NCI-H2171 treated with DMSO at 0.1 percent for 48 hours (cell line): ENCODE measurements at regions not wholly inside any gene's neighbourhood (a gene's known extent, or its start where the extent isn't known, plus 50 kb on each side); places are given as distances from the start of the nearest gene placed in this dataset.
A peak's percentile ranks its signal among the peaks of the same experiment; 100 is the strongest.

Experiments
- DNase-seq: peaks from one replicate; lab custom pipeline; 2025; lab: John Stamatoyannopoulos, UW

DNA sequence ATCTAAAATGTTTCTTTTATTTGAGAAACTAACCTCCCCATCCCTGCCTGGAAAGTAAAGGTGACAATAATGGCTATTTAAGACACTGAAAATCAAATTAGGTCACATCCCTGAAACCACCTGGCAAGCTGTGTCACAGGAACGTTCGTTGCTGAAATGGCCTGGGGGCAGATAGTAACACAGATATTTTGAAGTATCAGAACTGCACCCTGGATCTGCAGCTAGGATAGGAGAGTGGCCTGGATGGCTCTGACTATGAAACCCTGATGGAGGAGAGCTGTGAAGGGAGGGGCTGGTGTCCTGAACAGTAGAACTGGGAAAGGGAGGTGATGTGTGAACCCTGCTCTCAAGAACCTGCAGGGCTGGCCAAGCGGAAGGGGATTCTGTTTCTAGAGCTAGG lies 648.3 kb upstream of the CFAP20DC start:
- no peak for DNase-seq

DNA sequence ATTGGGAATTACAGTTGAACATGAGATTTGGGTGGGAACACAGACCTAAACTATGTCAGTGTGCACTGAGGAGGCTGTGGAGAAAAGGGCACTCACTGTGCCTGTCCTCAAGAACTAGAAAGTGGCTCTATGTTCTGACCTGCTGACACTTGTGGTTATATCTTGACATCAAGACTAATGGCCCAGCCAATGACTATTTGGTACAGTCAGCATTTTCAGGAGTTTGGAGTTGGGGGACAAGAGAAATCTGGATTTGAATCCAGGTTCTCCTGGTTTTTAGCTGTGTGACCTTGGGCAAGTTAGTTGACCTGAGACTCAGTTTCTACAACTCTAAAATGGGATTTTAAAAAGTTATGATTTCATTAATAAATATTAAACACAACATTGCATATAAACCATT lies 647.0 kb upstream of the CFAP20DC start:
- no peak for DNase-seq

DNA sequence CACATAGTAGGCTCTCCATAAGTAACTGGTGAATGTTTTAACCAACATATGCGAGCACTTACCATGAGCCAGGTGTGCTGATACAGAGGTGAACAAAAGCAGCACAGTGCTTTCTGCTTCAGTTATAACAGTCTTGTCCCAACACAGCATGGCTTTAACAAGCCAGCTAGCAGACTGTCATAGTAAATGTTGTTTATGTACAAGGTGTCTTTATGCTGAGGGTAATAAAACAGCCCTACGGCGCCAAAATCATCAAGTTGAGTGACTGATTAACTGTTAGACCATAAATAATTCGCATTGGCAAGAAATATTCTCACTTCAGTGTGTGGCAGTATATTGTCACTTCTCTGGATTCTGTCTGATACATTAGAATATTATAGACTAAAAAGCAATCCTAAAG lies 646.0 kb upstream of the CFAP20DC start:
- DNase-seq, result no peak

- DNase-seq, result no peak
Measured at GRCh38 chr3:59692117-59692516, 642.3 kb upstream of the CFAP20DC start.

DNA sequence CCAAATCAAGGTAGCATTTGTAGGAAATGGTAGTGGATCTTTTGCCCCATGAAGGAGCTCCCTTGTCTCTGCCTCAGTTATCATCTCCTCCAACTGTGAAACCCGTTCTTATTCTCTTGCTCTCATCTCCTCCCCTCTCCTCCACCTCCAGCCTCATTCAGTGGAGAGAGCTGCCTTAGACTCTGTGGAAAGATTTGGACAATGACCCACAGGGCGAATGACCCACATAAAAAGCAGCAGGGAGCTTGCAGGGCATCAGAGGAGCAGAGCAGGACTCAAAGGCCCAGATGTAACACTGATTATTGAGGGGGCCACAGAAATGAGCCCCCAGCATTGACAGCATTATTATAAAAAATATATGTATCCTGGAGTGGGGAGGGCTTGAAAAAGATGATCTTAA lies 641.1 kb upstream of the CFAP20DC start:
- DNase-seq, result no peak

GRCh38 chr3:59688636-59689035 lies 638.8 kb upstream of the CFAP20DC start:
- DNase-seq, result no peak

- peak; percentile 80 for DNase-seq
Measured at GRCh38 chr3:59685432-59685831, 635.6 kb upstream of the CFAP20DC start.

DNA sequence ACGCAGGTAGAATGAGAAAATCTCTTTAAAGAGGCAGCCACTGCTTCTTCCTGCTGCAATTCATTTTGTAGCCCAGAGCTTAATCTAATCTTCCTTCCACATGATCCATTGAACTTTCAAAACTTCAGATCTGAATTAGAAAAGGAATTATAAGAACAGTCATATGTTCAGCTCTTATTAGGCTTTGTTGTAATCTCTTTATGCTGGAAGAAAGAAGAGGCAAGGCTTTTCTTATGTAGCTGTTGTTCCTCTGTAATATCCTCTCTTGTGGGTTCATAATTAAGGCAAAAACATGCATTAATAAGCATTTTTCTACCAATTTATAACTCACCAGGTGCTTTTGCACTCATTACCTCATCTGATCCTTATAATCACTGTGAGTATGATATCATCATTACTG lies 634.9 kb upstream of the CFAP20DC start:
- no peak for DNase-seq

GRCh38 chr3:59680919-59681318 lies 631.1 kb upstream of the CFAP20DC start:
- DNase-seq, result peak; percentile 42

DNA sequence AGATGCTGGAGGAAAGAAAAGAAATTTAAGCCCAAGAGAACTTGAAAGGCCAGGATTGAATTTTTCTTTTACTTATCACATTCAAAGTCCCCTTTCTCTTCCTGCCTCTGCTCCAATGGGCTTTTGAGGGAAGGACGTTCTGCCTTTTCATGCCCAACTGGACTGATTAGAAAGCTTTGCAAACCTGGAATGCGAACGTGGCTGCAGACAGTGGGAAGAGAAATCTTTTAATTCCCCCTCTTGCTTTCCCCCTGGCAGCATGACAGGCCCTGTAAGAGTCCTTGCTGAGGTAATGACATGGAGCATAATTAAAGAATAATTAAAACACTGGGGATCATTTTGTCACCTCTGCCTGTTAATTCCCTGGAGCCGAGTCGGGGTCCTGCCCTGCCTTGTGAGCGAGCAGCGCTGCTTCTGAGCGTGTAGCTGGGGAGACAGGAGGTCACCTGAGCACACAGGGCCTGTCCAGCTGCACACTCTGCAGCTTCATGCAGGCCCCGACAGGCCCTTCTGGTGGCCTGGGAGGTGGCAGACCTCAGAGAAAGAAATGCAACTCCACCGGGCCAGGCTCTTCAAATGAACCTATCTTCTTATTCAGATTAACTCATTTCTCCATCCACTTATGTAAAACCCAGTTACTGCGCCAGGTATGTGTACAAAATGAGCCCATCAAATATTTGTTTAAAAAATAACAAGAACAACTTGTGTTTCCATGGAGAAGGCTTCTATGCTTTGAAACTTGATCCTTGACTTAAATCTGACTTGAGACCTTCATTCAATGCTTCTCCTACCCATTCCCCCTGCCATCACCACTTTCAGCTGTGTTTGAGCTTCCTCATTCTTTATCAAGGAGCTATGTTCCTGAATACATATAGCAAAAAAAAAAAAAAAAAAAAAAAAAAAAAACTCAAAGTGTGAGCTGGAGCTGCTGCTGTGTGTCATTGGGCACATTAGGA lies 628.2 kb upstream of the CFAP20DC start:
- DNase-seq, result peak; percentile 14

DNA sequence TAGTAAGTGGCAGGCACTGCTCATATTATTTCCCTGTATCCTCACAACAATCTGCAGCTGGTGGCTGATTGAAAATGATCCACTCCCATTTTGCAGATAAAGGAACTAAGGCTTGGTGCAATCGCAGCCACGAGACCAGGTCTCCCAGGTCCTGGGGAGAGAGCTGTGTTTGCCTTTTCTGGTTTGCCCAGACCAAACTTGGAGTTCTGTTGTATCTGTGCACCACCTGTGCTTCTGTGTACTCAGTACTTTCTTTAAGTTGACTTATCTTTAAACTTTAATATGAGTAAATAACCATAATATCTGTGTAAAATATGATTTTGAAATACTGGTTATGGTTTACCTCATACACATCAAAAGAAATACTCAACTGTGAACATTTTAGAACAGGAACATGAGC lies 625.7 kb upstream of the CFAP20DC start:
- no peak for DNase-seq

DNA sequence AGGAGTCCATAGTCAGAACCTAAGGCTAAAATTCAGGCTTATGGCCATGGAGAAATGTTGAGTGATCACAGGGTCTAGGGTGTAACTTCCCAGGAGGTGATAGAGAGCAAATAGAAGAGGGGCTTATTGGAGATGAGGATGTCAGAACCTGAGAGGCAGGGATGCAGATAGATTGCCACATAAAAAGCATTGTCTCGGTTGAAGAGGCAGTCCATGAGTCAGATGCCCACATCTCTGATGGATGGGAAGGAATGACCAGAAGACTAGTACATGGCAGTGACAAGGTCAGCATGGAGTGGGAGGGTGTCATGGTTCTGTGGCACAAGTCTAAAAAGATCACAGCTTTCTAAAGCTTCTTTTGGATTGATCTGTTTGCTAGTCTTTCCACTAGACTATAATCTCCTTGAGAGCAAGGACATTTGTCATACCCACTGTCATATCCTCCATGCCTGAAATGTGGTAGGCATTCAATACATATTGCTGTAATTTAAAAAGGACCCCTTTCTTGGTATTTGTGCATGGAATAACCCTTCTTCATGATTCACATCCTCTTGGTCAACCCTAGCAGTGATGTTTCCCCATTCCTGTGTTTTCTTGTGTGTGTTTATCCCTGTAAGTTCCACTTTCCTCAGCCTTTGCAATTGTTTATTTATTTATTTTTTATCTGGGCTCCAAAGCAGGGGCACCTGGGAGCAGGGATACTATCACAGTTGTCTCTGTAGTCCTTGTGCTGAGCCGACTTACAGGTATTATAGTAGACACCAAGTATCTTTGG lies 613.4 kb upstream of the CFAP20DC start:
- DNase-seq, result no peak

DNA sequence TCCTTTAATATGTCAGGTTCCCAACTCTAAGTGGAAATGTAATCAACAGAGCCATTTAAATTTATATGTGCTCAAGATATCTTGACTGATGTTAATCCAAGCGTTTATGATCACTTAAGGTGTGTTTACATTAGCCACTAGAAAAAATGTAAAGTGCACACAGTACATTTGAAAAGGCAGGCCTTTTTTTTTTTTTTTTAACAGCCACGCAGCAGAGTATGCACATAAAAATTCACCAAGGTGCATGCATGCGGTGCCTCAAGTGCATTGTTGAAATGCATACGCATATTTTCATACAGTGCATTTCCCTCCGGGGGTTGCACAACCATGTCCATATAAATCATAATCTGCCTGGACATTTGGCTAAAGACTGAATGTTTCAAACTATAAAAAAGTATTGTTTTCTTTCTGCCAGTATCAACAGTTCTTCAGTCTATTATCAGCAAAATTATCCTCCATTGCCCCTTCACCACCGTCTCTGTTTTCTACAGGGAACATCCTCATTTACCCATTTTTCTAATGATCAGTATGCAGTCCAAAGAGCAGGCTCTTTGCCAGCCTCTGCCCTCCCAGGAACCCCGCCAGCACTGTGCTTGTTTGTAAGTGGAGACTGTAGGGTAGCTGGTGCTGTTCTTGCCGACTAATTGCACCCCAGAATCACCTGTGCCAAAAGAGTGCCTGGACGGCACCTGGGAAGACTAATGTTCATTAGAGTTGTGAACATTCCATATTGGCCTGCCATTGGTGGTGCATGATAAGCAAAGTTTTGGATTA lies 611.2 kb upstream of the CFAP20DC start:
- peak; percentile 25 for DNase-seq

GRCh38 chr3:59660376-59660775 lies 610.6 kb upstream of the CFAP20DC start:
- DNase-seq, result no peak

GRCh38 chr3:59659755-59660154 lies 609.9 kb upstream of the CFAP20DC start:
- no peak for DNase-seq

- no peak for DNase-seq
Measured at GRCh38 chr3:59658866-59659265, 609.0 kb upstream of the CFAP20DC start.

- DNase-seq, result no peak
Measured at GRCh38 chr3:59658274-59658673, 608.4 kb upstream of the CFAP20DC start.

DNA sequence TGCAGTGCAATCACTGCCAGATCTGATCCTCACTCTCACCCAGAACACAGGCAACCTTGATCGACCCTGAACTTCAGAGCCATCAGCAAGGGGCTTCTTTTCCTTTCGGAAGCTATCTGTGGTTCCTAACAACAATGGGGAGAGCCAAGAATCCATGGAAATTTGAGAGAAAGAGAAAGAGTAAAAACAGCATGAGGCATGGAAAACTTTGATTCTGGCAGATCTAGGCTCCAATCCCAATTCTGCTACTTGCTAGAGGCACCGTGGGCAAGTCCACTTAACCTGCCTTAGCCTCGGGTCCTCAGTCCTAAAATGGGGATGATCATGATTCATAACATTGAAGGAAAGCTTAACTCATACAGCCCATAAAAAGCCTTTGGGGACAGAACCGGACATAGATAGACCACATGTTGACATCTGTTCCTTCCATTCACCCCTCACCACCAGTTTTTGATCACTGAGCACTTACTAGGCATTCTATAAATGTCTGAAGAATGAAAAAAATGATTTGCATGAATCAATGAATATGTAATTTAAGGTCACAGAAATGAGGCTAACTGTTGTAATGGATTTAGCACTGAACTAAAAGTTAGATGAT lies 605.7 kb upstream of the CFAP20DC start:
- DNase-seq, result no peak

GRCh38 chr3:59654480-59655417 lies 604.9 kb upstream of the CFAP20DC start:
- no peak for DNase-seq

GRCh38 chr3:59654123-59654479 lies 604.3 kb upstream of the CFAP20DC start:
- DNase-seq, result no peak
